ENCODE measurements at regions not wholly inside any gene's neighbourhood (a gene's known extent, or its start where the extent isn't known, plus 50 kb on each side); places are given as distances from the start of the nearest gene placed in this dataset.

DNA sequence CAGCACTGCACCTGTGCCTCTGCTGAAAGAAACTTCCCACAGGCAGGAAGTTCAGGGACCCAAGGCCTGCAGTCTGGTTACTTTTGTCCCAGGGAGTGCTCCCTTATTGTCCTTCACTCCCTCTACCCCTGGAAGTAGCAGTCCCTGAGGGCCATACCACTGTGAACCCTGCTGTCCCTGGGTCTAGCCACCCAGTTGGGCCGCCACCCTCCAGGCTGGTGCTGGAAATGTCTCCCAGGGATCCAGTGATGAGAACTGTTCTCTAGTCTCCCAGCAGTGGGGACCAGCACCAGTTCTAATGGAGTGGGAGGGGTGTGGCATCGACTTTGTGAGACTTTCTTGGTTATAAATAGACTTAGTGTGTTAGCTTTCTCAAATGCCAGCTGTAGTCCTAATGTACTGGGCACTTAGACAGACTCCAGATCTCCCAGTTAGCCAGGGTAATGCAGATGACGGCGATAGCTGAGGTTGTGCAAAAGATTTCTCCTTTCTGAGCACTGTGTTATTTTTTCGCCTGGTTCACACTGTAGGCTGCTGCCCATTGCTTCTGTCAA, 462.5 kb downstream of the CDH26 start:
- Histone ChIP-seq H3K9ac (ENCODE audit: low read depth, low read length, poor library complexity) (no peak overlapping the region), H3K23ac (ENCODE audit: low read depth, low read length, poor library complexity) (no peak overlapping the region), H4K8ac (ENCODE audit: low read depth, low read length) (no peak overlapping the region), H3K36me3 (replicated peaks in 1 of 2; ENCODE audit: control insufficient read depth in 2 of 2, insufficient read depth in 2 of 2, low read length in 2 of 2) (no peaks in the 10 kb centered on the region), H3K79me1 (ENCODE audit: low read depth, low read length) (no peaks in the 10 kb centered on the region), H3K27ac (replicated peaks; ENCODE audit: low read length) (no peak overlapping the region), H4K91ac (ENCODE audit: low read depth, low read length, poor library complexity) (no peak overlapping the region), H2AFZ (ENCODE audit: low read length) (no peak overlapping the region), H2AK5ac (ENCODE audit: low read depth, low read length) (no peak overlapping the region), H2BK12ac (ENCODE audit: low read length) (no peak overlapping the region), H3K4me1 (ENCODE audit: control insufficient read depth in 2 of 2, insufficient read depth in 1 of 2, low read depth in 1 of 2, low read length in 2 of 2) (peaks cover 0 to 2% of the 10 kb centered on the region in 2 donors), H3K4me2 (ENCODE audit: insufficient read depth, low read length, poor library complexity, severe bottlenecking) (no peak overlapping the region), H3K4me3 (ENCODE audit: low read length in 2 of 2) (no peak overlapping the region), H3K4ac (ENCODE audit: low read length) (no peak overlapping the region), H3K27me3 (ENCODE audit: control insufficient read depth in 3 of 3, insufficient read depth in 3 of 3, low read depth in 1 of 3, low read length in 3 of 3) (no peaks in the 10 kb centered on the region), H2BK15ac (ENCODE audit: low read length) (no peak overlapping the region), H2BK120ac (ENCODE audit: low read depth, low read length) (no peak overlapping the region), H2BK5ac (ENCODE audit: low read length) (no peak overlapping the region), H3K18ac (ENCODE audit: low read length) (no peak overlapping the region), H3K9me3 (replicated peaks in 1 of 2; ENCODE audit: control insufficient read depth in 2 of 2, insufficient read depth in 1 of 2, low read depth in 1 of 2, low read length in 2 of 2) (no peaks in the 10 kb centered on the region), H3K14ac (ENCODE audit: low read length) (no peak overlapping the region)
- no peak for DNase-seq (ENCODE audit: low spot score)
- no CpG with 5 or more reads among the region's 5 CpGs for WGBS, 2 donors (ENCODE audit: extremely low coverage in 2 of 2, insufficient read length in 2 of 2, insufficient replicate concordance in 1 of 2)

DNA sequence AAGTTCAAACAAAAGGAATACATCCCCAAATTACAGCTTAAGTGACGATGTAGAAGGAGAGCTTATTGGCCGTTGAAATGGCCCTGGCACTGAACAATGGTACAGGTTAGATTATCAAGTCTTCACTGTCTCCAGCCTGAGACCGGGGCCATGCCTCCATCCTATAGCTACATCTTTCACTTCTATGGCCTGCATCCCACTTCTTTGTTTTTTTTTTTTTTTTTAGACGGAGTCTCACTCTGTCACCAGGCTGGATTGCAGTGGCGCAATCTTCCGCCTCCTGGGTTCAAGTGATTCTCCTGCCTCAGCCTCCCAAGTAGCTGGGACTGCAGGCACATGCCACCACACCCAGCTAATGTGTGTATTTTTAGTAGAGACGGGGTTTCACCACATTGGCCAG, 464.6 kb downstream of the CDH26 start:
- H2AK5ac ChIP-seq (ENCODE audit: low read depth, low read length) = no peak overlapping the region
- no peak overlapping the region for H2BK120ac ChIP-seq (ENCODE audit: low read depth, low read length)
- H3K27me3 ChIP-seq (ENCODE audit: control insufficient read depth in 3 of 3, insufficient read depth in 3 of 3, low read depth in 1 of 3, low read length in 3 of 3) = no peaks in the 10 kb centered on the region
- H3K23ac ChIP-seq (ENCODE audit: low read depth, low read length, poor library complexity) = no peak overlapping the region
- H3K4ac ChIP-seq (ENCODE audit: low read length) = no peak overlapping the region
- H3K14ac ChIP-seq (ENCODE audit: low read length) = no peak overlapping the region
- H3K36me3 ChIP-seq (replicated peaks in 1 of 2; ENCODE audit: control insufficient read depth in 2 of 2, insufficient read depth in 2 of 2, low read length in 2 of 2) = no peaks in the 10 kb centered on the region
- H3K79me1 ChIP-seq (ENCODE audit: low read depth, low read length) = no peaks in the 10 kb centered on the region
- H3K4me3 ChIP-seq (ENCODE audit: low read length in 2 of 2) = no peak overlapping the region
- no peak overlapping the region for H2AFZ ChIP-seq (ENCODE audit: low read length)
- H2BK15ac ChIP-seq (ENCODE audit: low read length) = no peak overlapping the region
- H2BK5ac ChIP-seq (ENCODE audit: low read length) = no peak overlapping the region
- WGBS, 2 donors (ENCODE audit: extremely low coverage in 2 of 2, insufficient read length in 2 of 2, insufficient replicate concordance in 1 of 2) = no CpG with 5 or more reads among the region's 7 CpGs
- H3K4me2 ChIP-seq (ENCODE audit: insufficient read depth, low read length, poor library complexity, severe bottlenecking) = no peak overlapping the region
- H2BK12ac ChIP-seq (ENCODE audit: low read length) = no peak overlapping the region
- no peaks in the 10 kb centered on the region for H3K9me3 ChIP-seq (replicated peaks in 1 of 2; ENCODE audit: control insufficient read depth in 2 of 2, insufficient read depth in 1 of 2, low read depth in 1 of 2, low read length in 2 of 2)
- H4K8ac ChIP-seq (ENCODE audit: low read depth, low read length) = no peak overlapping the region
- no peak overlapping the region for H3K27ac ChIP-seq (replicated peaks; ENCODE audit: low read length)
- no peak overlapping the region for H3K9ac ChIP-seq (ENCODE audit: low read depth, low read length, poor library complexity)
- no peak overlapping the region for H3K18ac ChIP-seq (ENCODE audit: low read length)
- H4K91ac ChIP-seq (ENCODE audit: low read depth, low read length, poor library complexity) = no peak overlapping the region
- peaks cover 0 to 2% of the 10 kb centered on the region in 2 donors for H3K4me1 ChIP-seq (ENCODE audit: control insufficient read depth in 2 of 2, insufficient read depth in 1 of 2, low read depth in 1 of 2, low read length in 2 of 2)
- no peak for DNase-seq (ENCODE audit: low spot score)

DNA sequence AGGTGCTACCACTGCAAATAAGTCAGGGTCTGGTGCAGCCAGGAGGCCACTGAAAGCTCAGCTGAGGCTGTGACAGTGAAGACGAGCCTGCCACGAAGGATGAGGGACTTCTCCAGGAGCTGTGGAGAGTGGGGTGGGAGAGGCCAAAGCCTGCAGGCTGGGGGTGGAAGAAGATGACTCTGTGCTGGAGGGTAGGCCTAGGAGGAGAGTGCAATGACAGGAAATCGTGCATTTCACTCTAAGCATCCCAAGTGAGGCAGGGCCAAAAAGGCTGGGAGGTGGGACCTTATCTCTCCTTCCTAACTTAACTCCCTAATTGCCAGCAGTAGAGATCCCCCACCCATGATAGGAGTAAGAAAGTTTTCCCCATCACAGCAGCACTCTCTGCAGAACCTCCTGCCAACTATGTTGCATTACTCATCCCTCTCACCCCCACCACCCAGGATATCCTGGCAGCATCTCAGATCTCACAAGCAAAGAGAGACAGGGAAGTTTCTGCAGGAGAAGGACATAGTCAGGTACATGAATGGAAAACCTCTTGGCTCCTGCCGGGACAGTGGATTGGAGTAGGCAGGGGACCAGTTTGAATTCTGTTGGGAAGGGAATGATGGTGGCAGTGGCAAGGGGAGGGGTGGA, 466.2 kb downstream of the CDH26 start:
- WGBS, 2 donors (ENCODE audit: extremely low coverage in 2 of 2, insufficient read length in 2 of 2, insufficient replicate concordance in 1 of 2) = no CpG with 5 or more reads among the region's 4 CpGs
- H2BK15ac ChIP-seq (ENCODE audit: low read length) = no peak overlapping the region

DNA sequence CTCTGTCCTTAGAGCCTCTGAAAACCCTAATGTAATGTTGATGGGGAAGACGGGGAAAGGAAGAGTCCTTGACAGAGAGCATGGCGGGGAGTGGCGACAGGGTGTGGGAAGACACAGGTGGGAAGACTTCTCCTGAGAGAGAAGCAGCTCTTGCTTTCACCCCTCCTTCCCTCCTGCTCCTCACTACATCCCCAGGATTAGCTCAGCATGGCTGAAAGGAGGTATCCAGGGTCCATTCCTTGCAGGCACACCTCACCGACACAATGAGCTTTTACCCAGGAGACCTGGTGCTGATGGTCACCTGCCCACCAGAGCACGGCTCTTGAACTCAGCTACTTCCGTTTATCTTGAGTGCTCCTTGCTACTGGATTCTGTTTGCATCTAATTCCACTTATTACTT, 469.3 kb downstream of the CDH26 start:
- H3K27me3 ChIP-seq (ENCODE audit: control insufficient read depth in 3 of 3, insufficient read depth in 3 of 3, low read depth in 1 of 3, low read length in 3 of 3) = no peaks in the 10 kb centered on the region
- H3K9ac ChIP-seq (ENCODE audit: low read depth, low read length, poor library complexity) = no peak overlapping the region
- H2AK5ac ChIP-seq (ENCODE audit: low read depth, low read length) = no peak overlapping the region
- H4K8ac ChIP-seq (ENCODE audit: low read depth, low read length) = no peak overlapping the region
- no peaks in the 10 kb centered on the region for H3K9me3 ChIP-seq (replicated peaks in 1 of 2; ENCODE audit: control insufficient read depth in 2 of 2, insufficient read depth in 1 of 2, low read depth in 1 of 2, low read length in 2 of 2)
- no peaks in the 10 kb centered on the region for H3K36me3 ChIP-seq (replicated peaks in 1 of 2; ENCODE audit: control insufficient read depth in 2 of 2, insufficient read depth in 2 of 2, low read length in 2 of 2)
- H3K14ac ChIP-seq (ENCODE audit: low read length) = no peak overlapping the region
- no peak overlapping the region for H4K91ac ChIP-seq (ENCODE audit: low read depth, low read length, poor library complexity)
- no peak overlapping the region for H2BK5ac ChIP-seq (ENCODE audit: low read length)
- no peak overlapping the region for H2BK120ac ChIP-seq (ENCODE audit: low read depth, low read length)
- H3K4ac ChIP-seq (ENCODE audit: low read length) = no peak overlapping the region
- DNase-seq (ENCODE audit: low spot score) = no peak
- no peak overlapping the region for H3K4me3 ChIP-seq (ENCODE audit: low read length in 2 of 2)
- no peak overlapping the region for H3K4me2 ChIP-seq (ENCODE audit: insufficient read depth, low read length, poor library complexity, severe bottlenecking)
- H3K18ac ChIP-seq (ENCODE audit: low read length) = no peak overlapping the region
- H2BK12ac ChIP-seq (ENCODE audit: low read length) = no peak overlapping the region
- no peak overlapping the region for H3K27ac ChIP-seq (replicated peaks; ENCODE audit: low read length)
- no peak overlapping the region for H2BK15ac ChIP-seq (ENCODE audit: low read length)
- H3K4me1 ChIP-seq (ENCODE audit: control insufficient read depth in 2 of 2, insufficient read depth in 1 of 2, low read depth in 1 of 2, low read length in 2 of 2) = no peaks in the 10 kb centered on the region
- WGBS, 2 donors (ENCODE audit: extremely low coverage in 2 of 2, insufficient read length in 2 of 2, insufficient replicate concordance in 1 of 2) = no CpG with 5 or more reads among the region's 6 CpGs
- no peak overlapping the region for H3K23ac ChIP-seq (ENCODE audit: low read depth, low read length, poor library complexity)
- no peaks in the 10 kb centered on the region for H3K79me1 ChIP-seq (ENCODE audit: low read depth, low read length)
- H2AFZ ChIP-seq (ENCODE audit: low read length) = no peak overlapping the region

More for the DNA sequence above, 466.2 kb downstream of the CDH26 start:
- H3K9ac ChIP-seq (ENCODE audit: low read depth, low read length, poor library complexity) = no peak overlapping the region
- H2AK5ac ChIP-seq (ENCODE audit: low read depth, low read length) = no peak overlapping the region
- H3K79me1 ChIP-seq (ENCODE audit: low read depth, low read length) = no peaks in the 10 kb centered on the region
- no peak overlapping the region for H4K91ac ChIP-seq (ENCODE audit: low read depth, low read length, poor library complexity)
- no peak overlapping the region for H2BK5ac ChIP-seq (ENCODE audit: low read length)
- no peak overlapping the region for H3K27ac ChIP-seq (replicated peaks; ENCODE audit: low read length)
- H3K4ac ChIP-seq (ENCODE audit: low read length) = no peak overlapping the region
- H3K18ac ChIP-seq (ENCODE audit: low read length) = no peak overlapping the region
- H3K36me3 ChIP-seq (replicated peaks in 1 of 2; ENCODE audit: control insufficient read depth in 2 of 2, insufficient read depth in 2 of 2, low read length in 2 of 2) = no peaks in the 10 kb centered on the region
- H4K8ac ChIP-seq (ENCODE audit: low read depth, low read length) = no peak overlapping the region
- no peaks in the 10 kb centered on the region for H3K27me3 ChIP-seq (ENCODE audit: control insufficient read depth in 3 of 3, insufficient read depth in 3 of 3, low read depth in 1 of 3, low read length in 3 of 3)
- no peak overlapping the region for H3K4me2 ChIP-seq (ENCODE audit: insufficient read depth, low read length, poor library complexity, severe bottlenecking)
- H2BK12ac ChIP-seq (ENCODE audit: low read length) = no peak overlapping the region
- H2AFZ ChIP-seq (ENCODE audit: low read length) = no peak overlapping the region
- H3K23ac ChIP-seq (ENCODE audit: low read depth, low read length, poor library complexity) = no peak overlapping the region
- H3K4me3 ChIP-seq (ENCODE audit: low read length in 2 of 2) = peak overlapping the region in 1 of 2 donors; percentile 36
- no peaks in the 10 kb centered on the region for H3K9me3 ChIP-seq (replicated peaks in 1 of 2; ENCODE audit: control insufficient read depth in 2 of 2, insufficient read depth in 1 of 2, low read depth in 1 of 2, low read length in 2 of 2)
- no peak overlapping the region for H3K14ac ChIP-seq (ENCODE audit: low read length)
- H2BK120ac ChIP-seq (ENCODE audit: low read depth, low read length) = no peak overlapping the region
- DNase-seq (ENCODE audit: low spot score) = no peak
- peaks cover 0 to 2% of the 10 kb centered on the region in 2 donors for H3K4me1 ChIP-seq (ENCODE audit: control insufficient read depth in 2 of 2, insufficient read depth in 1 of 2, low read depth in 1 of 2, low read length in 2 of 2)

Data from neuronal stem cell (in vitro differentiated cells).